Prostate gland (tissue), 2 donors: ENCODE measurements at regions not wholly inside any gene's neighbourhood (a gene's known extent, or its start where the extent isn't known, plus 50 kb on each side); places are given as distances from the start of the nearest gene placed in this dataset.

ENCODE experiments used
- CTCF ChIP-seq, 4 experiments: fragments of 200-600 bp in 2 of 4; fragments of 450-650 bp in 2 of 4; sonication (generic) in 2 of 4; IDR thresholded peaks; 1 replicate in 3 of 4; 2 replicates in 1 of 4; pipeline ENCODE4 v1.5.1; 2016 to 2019; ENCODE audit warnings: antibody characterized with exemption in 4 of 4, mild to moderate bottlenecking in 2 of 4, moderate library complexity in 2 of 4
- POLR2A ChIP-seq: fragments of 450-650 bp; IDR thresholded peaks from one replicate; pipeline ENCODE4 v1.6.1; 2016; ENCODE audit warnings: antibody characterized with exemption, mild to moderate bottlenecking
- POLR2AphosphoS5 ChIP-seq: sonication (generic); formaldehyde crosslinking; IDR thresholded peaks from one replicate; pipeline ENCODE4 v1.6.1; 2017; ENCODE audit warnings: antibody characterized with exemption

- TF ChIP-seq CTCF (IDR thresholded peaks at IDR 0.05) (no peak), POLR2A (no peak), POLR2AphosphoS5 (no peak)
These were observed 558.5 kb upstream of the DIAPH2 start for GRCh38 chrX:96126182-96126581.
